ENCODE measurements at regions not wholly inside any gene's neighbourhood (a gene's known extent, or its start where the extent isn't known, plus 50 kb on each side); places are given as distances from the start of the nearest gene placed in this dataset.
"Not testable (repeated sequence)": the region's sequence is repeated elsewhere in the genome, so short reads cannot be mapped to it uniquely, and the experiment has no call there.

GRCh38 chr18:29737190-29737589 is 1305.4 kb downstream of the DSC3 start:
- peaks cover 31 to 41% of the 10 kb centered on the region in 2 donors for H3K9me3 Mint-ChIP-seq
- no peak overlapping the region for H3K27ac Mint-ChIP-seq
- DNase-seq (ENCODE audit: low spot score in 2 of 2) (no peak), ATAC-seq (no peak)
- H3K36me3 Mint-ChIP-seq, result peaks cover 5 to 7% of the 10 kb centered on the region in 2 donors

- DNase-seq (ENCODE audit: low spot score in 2 of 2) (no peak), ATAC-seq (no peak)
- Mint-ChIP-seq H3K9me3 (peaks cover 34 to 51% of the 10 kb centered on the region in 2 donors), H3K36me3 (peaks cover 2 to 9% of the 10 kb centered on the region in 2 donors), H3K27ac (no peak overlapping the region)
Measured at GRCh38 chr18:29730073-29730472, 1312.5 kb downstream of the DSC3 start.

GRCh38 chr18:29726646-29727045 is 1315.9 kb downstream of the DSC3 start:
- DNase-seq (ENCODE audit: low spot score in 2 of 2) (no peak), ATAC-seq (no peak)
- peaks cover 32 to 33% of the 10 kb centered on the region in 2 donors for H3K9me3 Mint-ChIP-seq
- peaks cover 0 to 21% of the 10 kb centered on the region in 2 donors for H3K36me3 Mint-ChIP-seq
- H3K27ac Mint-ChIP-seq, result no peak overlapping the region

- peaks cover 29 to 30% of the 10 kb centered on the region in 2 donors for H3K9me3 Mint-ChIP-seq
- not testable (repeated sequence) for H3K27ac Mint-ChIP-seq; ATAC-seq; DNase-seq (ENCODE audit: low spot score in 2 of 2)
- H3K36me3 Mint-ChIP-seq, result peaks cover 0 to 25% of the 10 kb centered on the region in 2 donors
Measured at GRCh38 chr18:29723486-29723885, 1319.1 kb downstream of the DSC3 start.

GRCh38 chr18:29715960-29716359 is 1326.6 kb downstream of the DSC3 start:
- not testable (repeated sequence) for ATAC-seq; H3K36me3 Mint-ChIP-seq; H3K27ac Mint-ChIP-seq; DNase-seq (ENCODE audit: low spot score in 2 of 2)
- H3K9me3 Mint-ChIP-seq, result peaks cover 20 to 21% of the 10 kb centered on the region in 2 donors

GRCh38 chr18:29712785-29713184 is 1329.8 kb downstream of the DSC3 start:
- DNase-seq (ENCODE audit: low spot score in 2 of 2) (no peak), ATAC-seq (no peak)
- peaks cover 17 to 20% of the 10 kb centered on the region in 2 donors for H3K9me3 Mint-ChIP-seq
- no peaks in the 10 kb centered on the region for H3K36me3 Mint-ChIP-seq
- H3K27ac Mint-ChIP-seq, result no peak overlapping the region

- Mint-ChIP-seq H3K27ac (no peak overlapping the region), H3K9me3 (peaks cover 24 to 25% of the 10 kb centered on the region in 2 donors), H3K36me3 (peaks cover 0 to 5% of the 10 kb centered on the region in 2 donors)
- ATAC-seq, result no peak
- DNase-seq (ENCODE audit: low spot score in 2 of 2), result no peak
Measured at GRCh38 chr18:29711932-29712331, 1330.6 kb downstream of the DSC3 start.

GRCh38 chr18:29693334-29693733 is 1349.2 kb downstream of the DSC3 start:
- ATAC-seq, result no peak
- no peak for DNase-seq (ENCODE audit: low spot score in 2 of 2)
- Mint-ChIP-seq H3K27ac (no peak overlapping the region), H3K36me3 (no peaks in the 10 kb centered on the region), H3K9me3 (peaks cover 20 to 24% of the 10 kb centered on the region in 2 donors)

GRCh38 chr18:29681578-29681977 is 1361.0 kb downstream of the DSC3 start:
- H3K27ac Mint-ChIP-seq, result no peak overlapping the region
- DNase-seq (ENCODE audit: low spot score in 2 of 2), result no peak
- H3K9me3 Mint-ChIP-seq, result peaks cover 38% of the 10 kb centered on the region in 2 donors
- peaks cover 0 to 10% of the 10 kb centered on the region in 2 donors for H3K36me3 Mint-ChIP-seq
- no peak for ATAC-seq

- no peak overlapping the region for H3K27ac Mint-ChIP-seq
- no peak for DNase-seq (ENCODE audit: low spot score in 2 of 2)
- H3K36me3 Mint-ChIP-seq, result no peaks in the 10 kb centered on the region
- peaks cover 5 to 12% of the 10 kb centered on the region in 2 donors for H3K9me3 Mint-ChIP-seq
- ATAC-seq, result no peak
Measured at GRCh38 chr18:29664278-29665036, 1378.1 kb downstream of the DSC3 start.

GRCh38 chr18:29661924-29662323 is 1380.6 kb downstream of the DSC3 start:
- Mint-ChIP-seq H3K9me3 (peaks cover 8 to 12% of the 10 kb centered on the region in 2 donors), H3K36me3 (no peaks in the 10 kb centered on the region), H3K27ac (no peak overlapping the region)
- DNase-seq (ENCODE audit: low spot score in 2 of 2) (no peak), ATAC-seq (no peak)

- H3K9me3 Mint-ChIP-seq, result peaks cover 14 to 18% of the 10 kb centered on the region in 2 donors
- DNase-seq (ENCODE audit: low spot score in 2 of 2) (no peak), ATAC-seq (no peak)
- H3K36me3 Mint-ChIP-seq, result no peaks in the 10 kb centered on the region
- H3K27ac Mint-ChIP-seq, result no peak overlapping the region
Measured at GRCh38 chr18:29660777-29661176, 1381.8 kb downstream of the DSC3 start.

- H3K27ac Mint-ChIP-seq, result no peak overlapping the region
- H3K36me3 Mint-ChIP-seq, result peaks cover 0 to 17% of the 10 kb centered on the region in 2 donors
- DNase-seq (ENCODE audit: low spot score in 2 of 2) (no peak), ATAC-seq (no peak)
- peaks cover 18 to 30% of the 10 kb centered on the region in 2 donors for H3K9me3 Mint-ChIP-seq
Measured at GRCh38 chr18:29653671-29654215, 1388.8 kb downstream of the DSC3 start.

GRCh38 chr18:29652797-29653196 is 1389.7 kb downstream of the DSC3 start:
- Mint-ChIP-seq H3K36me3 (peaks cover 0 to 17% of the 10 kb centered on the region in 2 donors), H3K27ac (no peak overlapping the region), H3K9me3 (peaks cover 18 to 32% of the 10 kb centered on the region in 2 donors)
- DNase-seq (ENCODE audit: low spot score in 2 of 2) (no peak), ATAC-seq (no peak)

GRCh38 chr18:29651122-29651680 is 1391.3 kb downstream of the DSC3 start:
- no peak for DNase-seq (ENCODE audit: low spot score in 2 of 2)
- Mint-ChIP-seq H3K27ac (no peak overlapping the region), H3K36me3 (peaks cover 0 to 17% of the 10 kb centered on the region in 2 donors), H3K9me3 (peaks cover 26 to 29% of the 10 kb centered on the region in 2 donors)
- ATAC-seq, result no peak

GRCh38 chr18:29648891-29649290 is 1393.7 kb downstream of the DSC3 start:
- DNase-seq (ENCODE audit: low spot score in 2 of 2) (no peak), ATAC-seq (no peak)
- Mint-ChIP-seq H3K9me3 (peaks cover 24 to 25% of the 10 kb centered on the region in 2 donors), H3K27ac (no peak overlapping the region), H3K36me3 (peaks cover 0 to 11% of the 10 kb centered on the region in 2 donors)

- peaks cover 24 to 25% of the 10 kb centered on the region in 2 donors for H3K9me3 Mint-ChIP-seq
- peaks cover 0 to 7% of the 10 kb centered on the region in 2 donors for H3K36me3 Mint-ChIP-seq
- DNase-seq (ENCODE audit: low spot score in 2 of 2), result no peak
- ATAC-seq, result no peak
- no peak overlapping the region for H3K27ac Mint-ChIP-seq
Measured at GRCh38 chr18:29647700-29648099, 1394.8 kb downstream of the DSC3 start.
